ENCODE measurements at regions not wholly inside any gene's neighbourhood (a gene's known extent, or its start where the extent isn't known, plus 50 kb on each side); places are given as distances from the start of the nearest gene placed in this dataset.

DNA sequence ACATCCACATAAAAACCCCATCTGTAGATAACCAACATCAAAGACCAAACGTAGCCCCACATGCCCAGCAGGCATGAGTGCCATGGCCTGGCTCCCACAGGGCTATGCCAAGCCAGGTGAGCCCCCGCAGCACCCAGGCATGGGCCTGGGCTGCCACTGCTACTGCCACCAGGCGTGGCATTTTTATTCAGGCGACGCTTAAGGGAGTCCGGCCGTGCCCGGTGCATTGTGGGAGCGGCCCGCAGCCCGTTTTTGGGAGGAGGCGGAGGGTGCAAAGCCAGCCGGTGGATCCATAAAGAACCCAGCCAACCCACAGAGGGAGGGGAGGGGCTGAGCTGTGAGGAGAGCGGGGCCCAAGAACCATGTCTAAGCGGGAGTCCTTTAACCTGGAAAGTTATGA, 83.6 kb downstream of the XIST start:
- Histone ChIP-seq H3K27ac (ENCODE audit: low read length) (no peak overlapping the region), H3K79me2 (ENCODE audit: low read length) (no peaks in the 10 kb centered on the region), H4K20me1 (ENCODE audit: insufficient read depth, low read length) (no peaks in the 10 kb centered on the region), H3K4me3 (ENCODE audit: low read length) (no peak overlapping the region), H3K9me2 (replicated peaks; ENCODE audit: insufficient read depth, low read length) (no peaks in the 10 kb centered on the region), H3K27me3 (replicated peaks; ENCODE audit: insufficient read depth, low read length) (no peaks in the 10 kb centered on the region), H3K36me3 (replicated peaks; ENCODE audit: insufficient read depth, low read length) (no peaks in the 10 kb centered on the region), H3K4me2 (ENCODE audit: low read depth, low read length) (no peak overlapping the region), H3F3A (ENCODE audit: insufficient read depth, low read length) (no peaks in the 10 kb centered on the region), H3K9me3 (replicated peaks; ENCODE audit: insufficient read depth, low read length) (no peaks in the 10 kb centered on the region), H3K9ac (ENCODE audit: low read length) (no peak overlapping the region), H3K4me1 (ENCODE audit: low read length) (peaks cover 13% of the 10 kb centered on the region), H2AFZ (ENCODE audit: low read length) (no peak overlapping the region)
- TF ChIP-seq EZH2 (optimal IDR thresholded peaks at IDR 0.05; ENCODE audit: low read depth, low read length) (no peak), EZH2phosphoT487 (IDR thresholded peaks at IDR 0.05; ENCODE audit: low read length) (no peak)
- TF ChIP-seq, protein P1, sequence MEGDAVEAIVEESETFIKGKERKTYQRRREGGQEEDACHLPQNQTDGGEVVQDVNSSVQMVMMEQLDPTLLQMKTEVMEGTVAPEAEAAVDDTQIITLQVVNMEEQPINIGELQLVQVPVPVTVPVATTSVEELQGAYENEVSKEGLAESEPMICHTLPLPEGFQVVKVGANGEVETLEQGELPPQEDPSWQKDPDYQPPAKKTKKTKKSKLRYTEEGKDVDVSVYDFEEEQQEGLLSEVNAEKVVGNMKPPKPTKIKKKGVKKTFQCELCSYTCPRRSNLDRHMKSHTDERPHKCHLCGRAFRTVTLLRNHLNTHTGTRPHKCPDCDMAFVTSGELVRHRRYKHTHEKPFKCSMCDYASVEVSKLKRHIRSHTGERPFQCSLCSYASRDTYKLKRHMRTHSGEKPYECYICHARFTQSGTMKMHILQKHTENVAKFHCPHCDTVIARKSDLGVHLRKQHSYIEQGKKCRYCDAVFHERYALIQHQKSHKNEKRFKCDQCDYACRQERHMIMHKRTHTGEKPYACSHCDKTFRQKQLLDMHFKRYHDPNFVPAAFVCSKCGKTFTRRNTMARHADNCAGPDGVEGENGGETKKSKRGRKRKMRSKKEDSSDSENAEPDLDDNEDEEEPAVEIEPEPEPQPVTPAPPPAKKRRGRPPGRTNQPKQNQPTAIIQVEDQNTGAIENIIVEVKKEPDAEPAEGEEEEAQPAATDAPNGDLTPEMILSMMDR (IDR thresholded peaks at IDR 0.05; ENCODE audit: low read length): no peak
- no peak for DNase-seq

GRCh38 chrX:73768160-73768559, 84.4 kb downstream of the XIST start:
- Histone ChIP-seq H3K9me3 (replicated peaks; ENCODE audit: insufficient read depth, low read length) (no peaks in the 10 kb centered on the region), H3F3A (ENCODE audit: insufficient read depth, low read length) (no peaks in the 10 kb centered on the region), H3K9me2 (replicated peaks; ENCODE audit: insufficient read depth, low read length) (no peaks in the 10 kb centered on the region), H2AFZ (ENCODE audit: low read length) (no peak overlapping the region), H3K9ac (ENCODE audit: low read length) (no peak overlapping the region), H3K4me3 (ENCODE audit: low read length) (no peak overlapping the region), H4K20me1 (ENCODE audit: insufficient read depth, low read length) (no peaks in the 10 kb centered on the region), H3K4me1 (ENCODE audit: low read length) (peaks cover 13% of the 10 kb centered on the region), H3K36me3 (replicated peaks; ENCODE audit: insufficient read depth, low read length) (no peaks in the 10 kb centered on the region), H3K4me2 (ENCODE audit: low read depth, low read length) (no peak overlapping the region), H3K79me2 (ENCODE audit: low read length) (no peaks in the 10 kb centered on the region), H3K27ac (ENCODE audit: low read length) (no peak overlapping the region), H3K27me3 (replicated peaks; ENCODE audit: insufficient read depth, low read length) (no peaks in the 10 kb centered on the region)
- TF ChIP-seq, protein P1 (IDR thresholded peaks at IDR 0.05; ENCODE audit: low read length): no peak
- TF ChIP-seq EZH2 (optimal IDR thresholded peaks at IDR 0.05; ENCODE audit: low read depth, low read length): no peak
- no peak for TF ChIP-seq EZH2phosphoT487 (IDR thresholded peaks at IDR 0.05; ENCODE audit: low read length)
- no peak for DNase-seq

- Histone ChIP-seq H3K36me3 (replicated peaks; ENCODE audit: insufficient read depth, low read length) (no peaks in the 10 kb centered on the region), H3K4me1 (ENCODE audit: low read length) (peaks cover 13% of the 10 kb centered on the region), H3K9me2 (replicated peaks; ENCODE audit: insufficient read depth, low read length) (no peaks in the 10 kb centered on the region), H3K4me2 (ENCODE audit: low read depth, low read length) (peak overlapping the region; percentile 81; the same call in 1 of the 2 replicates), H2AFZ (ENCODE audit: low read length) (0 out of 2 replicates have a peak overlapping the region, but pooled peaks have one; percentile 15), H4K20me1 (ENCODE audit: insufficient read depth, low read length) (no peaks in the 10 kb centered on the region), H3K9ac (ENCODE audit: low read length) (no peak overlapping the region), H3K9me3 (replicated peaks; ENCODE audit: insufficient read depth, low read length) (no peaks in the 10 kb centered on the region), H3K27ac (ENCODE audit: low read length) (no peak overlapping the region), H3F3A (ENCODE audit: insufficient read depth, low read length) (no peaks in the 10 kb centered on the region), H3K4me3 (ENCODE audit: low read length) (no peak overlapping the region), H3K27me3 (replicated peaks; ENCODE audit: insufficient read depth, low read length) (no peaks in the 10 kb centered on the region), H3K79me2 (ENCODE audit: low read length) (no peaks in the 10 kb centered on the region)
- peak; percentile 56 for DNase-seq
- TF ChIP-seq, protein P1 (IDR thresholded peaks at IDR 0.05; ENCODE audit: low read length): no peak
- TF ChIP-seq EZH2 (optimal IDR thresholded peaks at IDR 0.05; ENCODE audit: low read depth, low read length) (no peak), EZH2phosphoT487 (IDR thresholded peaks at IDR 0.05; ENCODE audit: low read length) (no peak)
Measured at GRCh38 chrX:73767017-73767416, 85.5 kb downstream of the XIST start.

All from MM.1S (cell line).